Ovary (tissue), 7 donors: ENCODE measurements at regions not wholly inside any gene's neighbourhood (a gene's known extent, or its start where the extent isn't known, plus 50 kb on each side); places are given as distances from the start of the nearest gene placed in this dataset.

Experiments
- DNase-seq, 5 donors: peaks; one replicate each; pipeline ENCODE4 v3.0.0-alpha.2; 2019 to 2020
- H3K27ac ChIP-seq, 2 donors: fragments of 200-600 bp; one replicate each; pipeline versions ENCODE4 v1.5.1 to v1.8.0; 2019 to 2022
- H3K27me3 ChIP-seq: fragments of 200-600 bp; one replicate; pipeline ENCODE4 v1.8.0; 2022
- H3K36me3 ChIP-seq: fragments of 200-600 bp; sonication (generic); one replicate; pipeline ENCODE4 v1.5.1; 2019
- H3K4me1 ChIP-seq: one replicate; pipeline ENCODE4 v1.8.1; 2013; ENCODE audit warnings: mild to moderate bottlenecking, moderate library complexity; ENCODE audit not compliant: insufficient read depth
- H3K4me3 ChIP-seq: fragments of 200-600 bp; sonication (generic); one replicate; pipeline ENCODE4 v1.5.1; 2017
- H3K9me3 ChIP-seq, 2 donors: fragments of 200-600 bp in 1 of 2; sonication (generic) in 1 of 2; one replicate each; pipeline versions ENCODE4 v1.5.1 to v1.8.1; 2013 to 2019; ENCODE audit warnings: mild to moderate bottlenecking in 1 of 2, moderate library complexity in 1 of 2
- CTCF ChIP-seq, 3 donors: fragments of 450-650 bp in 2 of 3; fragments of 200-600 bp in 1 of 3; IDR thresholded peaks; one replicate each; pipeline versions ENCODE4 v1.5.1 to v1.8.0; 2016 to 2022; ENCODE audit warnings: antibody characterized with exemption in 3 of 3, mild to moderate bottlenecking in 1 of 3
- EP300 ChIP-seq: sonication (generic); formaldehyde crosslinking; IDR thresholded peaks from one replicate; pipeline ENCODE4 v1.6.1; 2017; ENCODE audit warnings: antibody characterized with exemption
- POLR2A ChIP-seq: fragments of 450-650 bp; IDR thresholded peaks from one replicate; pipeline ENCODE4 v1.6.1; 2017; ENCODE audit warnings: antibody characterized with exemption, mild to moderate bottlenecking, moderate library complexity
- WGBS, 3 donors: extraction: QIAGEN DNeasy Blood & Tissue Kit in 1 of 3; methylation state at CpG; one replicate each; pipeline versions ENCODE4 v1.1.5 to v1.1.7; 2013 to 2017; 5-methylcytosine and 5-hydroxymethylcytosine counted together
- intact Hi-C, 4 donors: fragments of 100-400 bp; cut with DNase I; formaldehyde crosslinking; loops; one replicate each; pipeline versions ENCODE4 v1.11.0 to v1.15.1; 2022 to 2023
- donor health status: DM: no; HTN: no; CAD: no; lungs with moderate emphysema.
- donor health status: DM: no; HTN: no; CAD: no.
- donor health status: Bipolar disorder and iron deficiency.
- donor health status: DM: no; HTN: no; CAD: no.
- donor health status: DM: yes; HTN: yes; CAD: no.

GRCh38 chr4:33283818-33284217 is 2563.6 kb downstream of the PCDH7 start:
- no peaks in the 10 kb centered on the region for H3K27me3 ChIP-seq
- no peak for TF ChIP-seq POLR2A
- no peak for TF ChIP-seq CTCF (IDR thresholded peaks at IDR 0.05)
- no peak for TF ChIP-seq EP300
- WGBS, 3 donors, result 54 to 80% (median 73%) methylated on average over 1 of the region's 1 CpG
- no peaks in the 10 kb centered on the region for H3K36me3 ChIP-seq
- no peak overlapping the region for H3K4me3 ChIP-seq
- no peaks in the 10 kb centered on the region for H3K9me3 ChIP-seq
- DNase-seq, result no peak
- no peak overlapping the region for H3K27ac ChIP-seq
- intact Hi-C loops, result no loop called here
- no peaks in the 10 kb centered on the region for H3K4me1 ChIP-seq

GRCh38 chr4:33296876-33297455 is 2576.8 kb downstream of the PCDH7 start:
- Histone ChIP-seq H3K9me3 (no peaks in the 10 kb centered on the region), H3K27ac (no peak overlapping the region), H3K27me3 (no peaks in the 10 kb centered on the region), H3K4me1 (no peaks in the 10 kb centered on the region), H3K4me3 (no peak overlapping the region), H3K36me3 (no peaks in the 10 kb centered on the region)
- intact Hi-C loops, result no loop called here
- no peak for DNase-seq
- WGBS, 3 donors, result 30 to 54% (median 35%) methylated on average over 3 of the region's 3 CpGs
- TF ChIP-seq CTCF (IDR thresholded peaks at IDR 0.05) (no peak), POLR2A (no peak), EP300 (no peak)

GRCh38 chr4:33302321-33302720 is 2582.2 kb downstream of the PCDH7 start:
- WGBS, 3 donors, result 50 to 55% (median 52%) methylated on average over 2 of the region's 2 CpGs
- Histone ChIP-seq H3K4me1 (no peaks in the 10 kb centered on the region), H3K36me3 (no peaks in the 10 kb centered on the region), H3K27me3 (no peaks in the 10 kb centered on the region), H3K9me3 (no peaks in the 10 kb centered on the region), H3K27ac (no peak overlapping the region), H3K4me3 (no peak overlapping the region)
- no peak for DNase-seq
- TF ChIP-seq EP300 (no peak), CTCF (IDR thresholded peaks at IDR 0.05) (no peak), POLR2A (no peak)
- intact Hi-C loops, result no loop called here

GRCh38 chr4:33306131-33306530 is 2586.0 kb downstream of the PCDH7 start:
- no peaks in the 10 kb centered on the region for H3K36me3 ChIP-seq
- WGBS, 3 donors, result 85 to 89% (median 86%) methylated on average over 2 of the region's 2 CpGs
- intact Hi-C loops, result no loop called here
- no peaks in the 10 kb centered on the region for H3K4me1 ChIP-seq
- DNase-seq, result no peak
- no peak overlapping the region for H3K4me3 ChIP-seq
- TF ChIP-seq CTCF (IDR thresholded peaks at IDR 0.05), result no peak
- TF ChIP-seq POLR2A, result no peak
- TF ChIP-seq EP300, result no peak
- no peaks in the 10 kb centered on the region for H3K27me3 ChIP-seq
- H3K9me3 ChIP-seq, result no peaks in the 10 kb centered on the region
- no peak overlapping the region for H3K27ac ChIP-seq
